Activated T-cell treated with anti-CD3 and anti-CD28 coated beads, Interleukin-2, amount 50 U/mL, for 72 hours (primary cell): ENCODE measurements at regions not wholly inside any gene's neighbourhood (a gene's known extent, or its start where the extent isn't known, plus 50 kb on each side); places are given as distances from the start of the nearest gene placed in this dataset.

Experiments used
- ATAC-seq, 2 donors: fragments of 150-1000 bp; cut with Tn5 transposase; replicated peaks in 1 of 2; 2 replicates each; pipeline ENCODE4 v1.10.0; 2021; ENCODE audit warnings: moderate library complexity in 2 of 2, mild to moderate bottlenecking in 1 of 2
- DNase-seq, 2 donors: peaks; one replicate each; pipeline ENCODE4 v3.0.0; 2021 to 2022; ENCODE audit warnings: mixed read lengths in 1 of 2
- H3K27ac Mint-ChIP-seq: one replicate; pipeline ENCODE4 v1.8.0; 2022; ENCODE audit warnings: mild to moderate bottlenecking, moderate library complexity, mixed read lengths
- H3K27me3 Mint-ChIP-seq: one replicate; pipeline ENCODE4 v1.8.0; 2022; ENCODE audit warnings: low read depth, mixed read lengths
- H3K36me3 Mint-ChIP-seq, 2 donors: one replicate each; pipeline ENCODE4 v1.8.0; 2022; ENCODE audit warnings: mixed read lengths in 2 of 2, mild to moderate bottlenecking in 1 of 2; ENCODE audit not compliant: insufficient read depth in 2 of 2
- H3K4me1 Mint-ChIP-seq: one replicate; pipeline ENCODE4 v1.8.0; 2022; ENCODE audit warnings: low read depth, mixed read lengths
- H3K4me3 Mint-ChIP-seq, 2 donors: one replicate each; pipeline ENCODE4 v1.8.0; 2022; ENCODE audit warnings: mild to moderate bottlenecking in 2 of 2, mixed read lengths in 2 of 2, moderate library complexity in 2 of 2
- H3K9me3 Mint-ChIP-seq, 2 donors: one replicate each; pipeline ENCODE4 v1.8.0; 2022; ENCODE audit warnings: mixed read lengths in 2 of 2

DNA sequence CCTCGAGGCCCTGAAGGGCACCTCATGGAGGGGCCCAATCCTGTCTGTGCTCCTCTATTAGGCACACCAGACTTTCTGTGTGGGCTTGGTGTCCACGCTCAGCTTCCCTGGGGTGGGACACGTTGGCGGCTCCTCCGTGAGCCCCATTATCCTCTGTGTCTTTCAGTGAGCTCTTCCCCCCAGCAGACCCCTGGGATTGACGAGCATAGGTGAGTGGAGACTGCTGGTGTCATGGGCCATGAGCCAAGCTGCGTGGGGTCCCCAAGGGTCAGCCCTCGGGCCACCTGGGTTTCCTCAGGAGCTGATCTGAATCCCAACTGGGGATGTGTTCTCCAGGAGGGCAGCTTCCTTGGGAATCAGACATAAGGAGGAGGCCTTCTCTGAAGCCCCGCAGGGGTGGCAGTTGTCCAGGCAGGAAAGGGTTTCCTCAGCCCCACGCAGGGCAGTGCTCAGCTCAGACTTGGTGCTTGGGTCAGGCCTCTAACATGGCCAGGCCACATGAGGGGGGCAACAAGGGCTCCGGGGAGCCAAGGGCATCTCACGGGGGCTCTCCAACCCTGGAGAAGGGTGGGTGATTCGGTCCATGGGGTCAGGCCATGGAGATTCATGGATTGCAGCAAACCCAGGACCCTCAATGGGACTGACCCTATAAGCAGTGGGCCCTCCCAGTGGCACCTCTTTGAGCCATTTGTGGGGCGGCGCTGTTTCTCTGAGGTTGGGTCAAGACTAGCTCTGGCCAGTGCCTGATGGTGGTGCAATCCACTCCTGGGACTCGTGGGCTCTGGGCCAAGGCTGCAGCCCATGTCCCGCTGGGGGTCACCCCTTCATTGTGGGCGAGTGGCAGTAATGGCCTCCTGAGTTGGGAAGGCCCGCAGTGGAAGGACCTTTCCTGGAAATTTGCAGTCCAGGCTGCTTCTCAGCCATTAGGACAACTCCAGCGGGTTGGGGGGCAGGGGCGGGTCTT lies 222.5 kb downstream of the SNRPN start:
- H3K4me3 Mint-ChIP-seq: no peak overlapping the region
- no peak for DNase-seq
- H3K36me3 Mint-ChIP-seq: peaks cover 4 to 14% of the 10 kb centered on the region in 2 donors
- H3K4me1 Mint-ChIP-seq: no peaks in the 10 kb centered on the region
- H3K27ac Mint-ChIP-seq: no peak overlapping the region
- H3K27me3 Mint-ChIP-seq: no peaks in the 10 kb centered on the region
- ATAC-seq: no peak
- H3K9me3 Mint-ChIP-seq: peaks cover 2 to 9% of the 10 kb centered on the region in 2 donors

DNA sequence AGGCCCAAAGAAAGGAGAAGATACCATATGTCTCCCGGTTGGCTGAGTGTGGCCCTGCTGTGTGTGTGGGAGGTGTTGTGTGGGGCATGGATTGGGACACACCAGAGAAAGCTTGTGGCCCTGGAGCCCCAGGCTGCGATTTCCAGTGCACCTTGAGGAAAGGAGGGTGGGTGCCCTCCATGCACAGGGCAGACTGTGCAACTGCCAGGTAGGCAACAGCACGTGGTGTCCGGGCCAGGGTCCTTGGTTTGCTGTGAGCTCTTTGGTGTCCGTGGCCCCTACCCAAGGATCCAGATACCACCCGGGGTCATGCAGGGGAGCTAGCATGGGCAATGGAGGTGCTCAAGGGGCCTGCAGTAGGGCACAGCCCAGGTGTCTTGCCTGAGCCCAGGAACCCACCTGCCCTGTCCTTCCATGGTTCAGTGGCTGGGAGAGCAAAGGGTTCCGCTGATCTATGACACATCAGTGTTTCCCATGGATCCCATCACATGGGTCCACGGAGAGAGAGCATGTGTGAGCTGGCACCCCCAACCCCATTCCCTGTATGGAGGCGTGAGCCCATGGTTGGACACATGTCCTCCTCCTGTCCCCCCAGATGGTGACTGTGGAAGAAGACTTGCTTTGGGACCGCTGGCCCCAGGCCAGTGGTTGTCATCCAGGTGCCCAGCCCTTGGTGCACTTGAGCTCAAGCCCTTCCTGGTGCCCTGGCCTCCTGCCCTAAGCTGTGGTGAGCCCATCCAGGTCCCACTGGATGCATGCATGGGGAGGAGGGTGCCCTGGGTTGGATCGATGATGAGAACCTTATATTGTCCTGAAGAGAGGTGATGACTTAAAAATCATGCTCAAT lies 223.4 kb downstream of the SNRPN start:
- Mint-ChIP-seq H3K4me3 (no peak overlapping the region), H3K9me3 (peaks cover 2 to 9% of the 10 kb centered on the region in 2 donors), H3K36me3 (peaks cover 4 to 11% of the 10 kb centered on the region in 2 donors), H3K27ac (no peak overlapping the region), H3K4me1 (no peaks in the 10 kb centered on the region), H3K27me3 (no peaks in the 10 kb centered on the region)
- ATAC-seq (no peak), DNase-seq (no peak)

DNA sequence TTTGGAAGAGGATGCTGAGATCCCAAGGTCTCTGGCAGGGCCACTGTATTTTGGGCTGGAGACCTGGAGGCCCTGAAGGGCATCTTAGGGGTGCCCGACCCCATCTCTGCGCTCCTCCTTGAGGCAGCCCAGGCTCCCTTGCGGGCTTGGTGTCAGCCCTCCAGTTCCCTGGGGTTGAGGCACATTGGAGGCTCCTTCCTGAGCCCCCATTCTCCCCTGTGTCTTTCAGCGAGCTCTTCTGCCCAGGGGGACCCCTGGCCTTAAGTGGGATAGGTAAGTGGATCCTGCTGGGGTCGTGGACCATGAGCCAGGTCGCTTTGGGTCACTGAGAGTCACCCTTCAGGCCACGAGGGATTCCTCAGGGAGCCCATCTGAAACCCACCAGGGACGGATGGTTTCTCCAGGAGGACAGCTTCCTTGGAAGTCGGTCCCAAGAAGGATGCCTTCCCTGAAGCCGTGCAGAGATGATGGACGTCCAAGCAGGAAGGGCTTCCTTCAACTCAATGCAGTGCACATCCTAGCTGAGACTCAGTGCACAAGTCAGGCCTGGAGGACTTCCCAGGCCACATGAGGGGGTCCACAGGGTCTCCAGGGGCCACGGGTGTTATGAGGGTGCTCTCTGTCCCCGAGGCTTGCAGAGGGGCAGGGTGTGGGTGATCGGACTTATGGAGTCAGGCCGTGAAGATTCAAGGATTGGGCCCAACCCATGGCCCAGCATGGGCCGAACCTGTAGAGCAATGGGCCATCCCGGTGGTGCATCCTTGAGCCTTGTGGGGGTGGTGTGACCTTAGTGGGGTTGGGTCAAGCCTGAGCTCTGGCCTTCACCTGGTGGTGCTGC lies 224.3 kb downstream of the SNRPN start:
- Mint-ChIP-seq H3K36me3 (peaks cover 4 to 11% of the 10 kb centered on the region in 2 donors), H3K27me3 (no peaks in the 10 kb centered on the region), H3K9me3 (peaks cover 4 to 9% of the 10 kb centered on the region in 2 donors), H3K27ac (no peak overlapping the region), H3K4me3 (no peak overlapping the region), H3K4me1 (no peaks in the 10 kb centered on the region)
- no peak for DNase-seq
- ATAC-seq: no peak

DNA sequence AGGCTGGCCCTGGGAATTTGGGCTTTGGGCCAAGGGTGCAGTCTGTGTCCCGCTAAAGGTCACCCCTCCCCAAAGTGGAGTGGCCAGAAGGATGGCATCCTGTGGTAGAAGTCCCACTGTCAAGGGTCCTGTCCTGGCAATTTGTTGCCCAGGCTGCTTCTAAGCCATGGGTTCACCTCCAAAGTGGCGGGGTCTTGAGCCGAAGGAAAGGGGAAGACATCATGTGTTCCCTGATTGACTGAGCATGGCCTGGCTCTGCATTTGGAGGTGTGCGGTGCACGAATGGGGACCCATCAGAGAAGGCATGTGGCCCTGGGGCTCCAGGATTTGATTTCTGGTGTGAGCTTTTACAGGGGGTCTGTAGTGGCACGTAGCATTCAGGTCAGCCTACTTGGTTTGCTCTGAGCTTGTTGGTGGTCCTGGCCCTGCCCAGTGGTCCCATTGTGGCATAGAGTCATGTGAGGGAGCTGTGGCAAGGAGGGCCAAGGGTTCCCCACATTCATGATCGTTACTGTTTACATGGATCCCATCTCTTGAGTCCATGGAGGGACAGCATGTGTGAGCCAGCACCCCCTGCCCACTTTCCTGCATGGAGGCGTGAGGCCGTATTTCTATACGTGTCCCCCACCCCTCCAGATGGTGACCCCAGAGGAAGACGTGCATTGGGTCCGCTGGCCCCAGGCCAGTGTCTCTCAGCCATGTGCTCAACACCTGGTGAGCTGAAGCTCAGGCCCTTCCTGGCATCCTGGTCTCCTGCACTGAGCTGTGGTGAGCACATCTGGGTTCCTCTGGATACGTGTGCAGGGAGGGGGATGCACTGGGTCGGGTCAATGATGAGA lies 225.1 kb downstream of the SNRPN start:
- Mint-ChIP-seq H3K4me1 (no peaks in the 10 kb centered on the region), H3K27ac (no peak overlapping the region), H3K36me3 (peaks cover 2 to 5% of the 10 kb centered on the region in 2 donors), H3K4me3 (no peak overlapping the region), H3K9me3 (peaks cover 2 to 5% of the 10 kb centered on the region in 2 donors), H3K27me3 (no peaks in the 10 kb centered on the region)
- ATAC-seq (no peak), DNase-seq (no peak)

DNA sequence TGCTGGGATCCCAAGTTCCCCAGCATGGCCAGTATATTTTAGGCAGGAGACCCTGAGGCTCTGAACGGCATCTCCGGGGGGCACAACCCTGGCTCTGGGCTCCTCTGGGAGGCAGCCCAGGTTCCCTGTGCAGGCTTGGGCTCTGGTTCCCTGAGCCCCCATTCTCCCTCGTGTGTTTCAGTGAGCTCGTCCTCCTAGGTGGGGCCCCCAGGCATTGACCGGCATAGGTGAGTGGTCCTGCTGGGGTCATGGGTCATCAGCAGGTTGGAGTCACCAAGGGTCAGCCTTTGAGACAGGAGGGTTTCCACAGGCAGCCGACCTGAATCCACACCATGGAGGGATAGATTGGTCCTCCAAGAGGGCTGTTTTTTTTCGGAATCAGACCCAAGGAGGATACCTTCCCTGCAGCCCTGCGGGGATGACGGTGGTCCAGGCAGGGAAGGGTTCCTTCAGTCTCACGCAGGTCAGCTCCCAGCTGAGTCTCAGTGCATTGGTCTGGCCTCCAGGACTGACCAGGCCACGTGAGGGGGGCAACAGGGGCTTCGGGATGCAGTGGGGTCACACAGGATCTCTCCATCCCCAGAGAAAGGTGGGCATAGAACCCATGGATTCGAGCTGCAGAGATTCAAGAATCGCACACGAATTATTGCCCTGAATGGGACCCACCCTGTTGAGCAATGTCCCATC lies 226.0 kb downstream of the SNRPN start:
- Mint-ChIP-seq H3K4me1 (no peaks in the 10 kb centered on the region), H3K27ac (no peak overlapping the region), H3K9me3 (peaks cover 5 to 8% of the 10 kb centered on the region in 2 donors), H3K27me3 (no peaks in the 10 kb centered on the region), H3K4me3 (no peak overlapping the region), H3K36me3 (peaks cover 4 to 5% of the 10 kb centered on the region in 2 donors)
- ATAC-seq: no peak
- no peak for DNase-seq

DNA sequence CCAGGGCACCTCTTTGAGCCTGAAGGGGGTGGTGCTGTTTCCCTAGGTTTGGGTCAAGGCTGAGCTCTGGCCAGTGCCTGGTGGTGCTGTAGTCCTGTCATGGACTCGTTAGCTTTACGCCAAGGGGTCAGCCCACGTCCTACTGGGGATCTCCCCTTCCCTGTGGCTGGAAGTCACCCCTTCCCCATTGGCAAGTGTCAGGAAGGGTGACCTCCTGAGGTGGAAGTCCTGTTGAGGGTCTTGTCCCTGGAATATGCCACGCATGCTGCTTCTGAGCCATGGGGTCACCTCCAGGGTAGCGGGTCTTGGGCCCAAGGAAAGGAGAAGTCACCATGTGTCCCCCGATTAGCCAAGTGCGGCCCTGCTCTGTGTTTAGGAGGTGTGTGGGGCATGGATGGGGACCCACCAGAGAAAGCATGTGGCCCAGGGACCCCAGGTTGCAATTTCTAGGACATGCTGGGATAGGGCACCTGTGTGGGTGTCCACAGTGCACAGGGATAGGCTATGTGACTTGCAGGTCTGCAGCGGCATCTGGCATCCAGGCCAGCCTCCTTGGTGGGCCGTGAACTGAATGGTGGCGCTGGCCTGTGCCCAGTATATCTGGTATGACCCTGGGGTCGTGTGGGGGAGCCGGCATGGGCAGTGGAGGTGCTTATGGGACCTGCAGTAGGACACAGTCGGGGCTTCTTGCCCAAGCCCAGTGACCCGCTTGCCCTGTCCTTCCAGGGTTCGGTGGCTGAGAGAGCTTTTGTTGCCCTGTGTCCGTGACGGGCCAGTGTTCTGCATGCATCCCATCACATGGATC lies 226.7 kb downstream of the SNRPN start:
- Mint-ChIP-seq H3K4me1 (no peaks in the 10 kb centered on the region), H3K27me3 (no peaks in the 10 kb centered on the region), H3K36me3 (peaks cover 4 to 5% of the 10 kb centered on the region in 2 donors), H3K9me3 (peaks cover 5 to 8% of the 10 kb centered on the region in 2 donors), H3K27ac (no peak overlapping the region), H3K4me3 (no peak overlapping the region)
- no peak for ATAC-seq
- DNase-seq: no peak

DNA sequence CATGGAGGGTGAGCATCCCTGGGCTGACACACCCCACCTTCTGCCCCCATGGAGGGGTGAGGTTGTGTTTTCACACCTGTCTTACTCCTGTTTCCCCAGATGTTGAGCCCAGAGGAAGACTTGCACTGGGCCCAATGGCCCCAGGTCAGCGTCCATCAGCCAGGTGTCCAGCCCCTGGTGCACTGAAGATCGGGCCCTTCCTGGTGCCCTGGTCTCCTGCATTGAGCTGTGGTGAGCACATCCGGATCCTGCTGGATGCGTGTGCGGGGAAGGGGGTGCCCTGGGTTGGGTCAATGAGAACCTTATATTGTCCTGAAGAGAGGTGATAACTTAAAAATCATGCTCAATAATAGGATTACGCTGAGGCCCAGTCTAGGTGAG lies 227.3 kb downstream of the SNRPN start:
- DNase-seq: no peak
- Mint-ChIP-seq H3K4me3 (no peak overlapping the region), H3K27ac (no peak overlapping the region), H3K4me1 (no peaks in the 10 kb centered on the region), H3K9me3 (peaks cover 5 to 10% of the 10 kb centered on the region in 2 donors), H3K27me3 (no peaks in the 10 kb centered on the region), H3K36me3 (peaks cover 2 to 4% of the 10 kb centered on the region in 2 donors)
- no peak for ATAC-seq

DNA sequence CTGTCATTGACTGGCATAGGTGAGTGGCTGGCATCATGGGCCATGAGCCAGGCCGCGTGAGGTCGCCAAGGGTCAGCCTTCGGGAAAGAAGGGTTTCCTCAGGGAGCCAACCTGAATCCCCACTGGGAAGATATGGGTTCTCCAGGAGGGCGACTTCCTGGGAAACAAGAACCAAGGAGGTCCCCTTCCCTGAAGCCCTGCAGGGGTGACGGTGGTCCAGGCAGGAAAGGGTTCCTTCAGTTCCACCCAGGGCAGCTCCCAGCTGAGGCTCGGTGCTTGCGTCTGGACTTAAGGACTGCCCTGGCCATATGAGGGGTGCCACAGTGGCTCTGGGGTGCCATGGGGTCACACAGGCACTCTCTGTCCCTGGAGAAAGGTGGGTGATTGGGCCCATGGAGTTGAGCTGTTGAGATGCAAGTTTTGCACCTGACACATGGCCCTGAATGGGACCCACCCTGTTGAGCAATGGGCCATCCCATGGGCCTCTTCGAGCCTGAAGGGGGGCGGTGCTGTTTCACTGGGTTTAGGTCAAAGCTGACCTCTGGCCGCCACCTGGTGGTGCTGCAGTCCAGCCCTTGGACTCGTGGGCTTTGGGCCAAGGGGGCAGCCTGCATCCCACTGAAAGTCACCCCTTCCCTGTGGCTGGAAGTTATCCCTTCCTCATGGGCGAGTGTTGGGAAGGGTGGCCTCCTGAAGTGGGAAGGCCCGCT lies 228.1 kb downstream of the SNRPN start:
- peaks cover 2 to 4% of the 10 kb centered on the region in 2 donors for H3K36me3 Mint-ChIP-seq
- H3K4me1 Mint-ChIP-seq: no peaks in the 10 kb centered on the region
- no peak overlapping the region for H3K4me3 Mint-ChIP-seq
- DNase-seq (no peak), ATAC-seq (no peak)
- no peak overlapping the region for H3K27ac Mint-ChIP-seq
- peaks cover 5 to 10% of the 10 kb centered on the region in 2 donors for H3K9me3 Mint-ChIP-seq
- H3K27me3 Mint-ChIP-seq: no peaks in the 10 kb centered on the region

DNA sequence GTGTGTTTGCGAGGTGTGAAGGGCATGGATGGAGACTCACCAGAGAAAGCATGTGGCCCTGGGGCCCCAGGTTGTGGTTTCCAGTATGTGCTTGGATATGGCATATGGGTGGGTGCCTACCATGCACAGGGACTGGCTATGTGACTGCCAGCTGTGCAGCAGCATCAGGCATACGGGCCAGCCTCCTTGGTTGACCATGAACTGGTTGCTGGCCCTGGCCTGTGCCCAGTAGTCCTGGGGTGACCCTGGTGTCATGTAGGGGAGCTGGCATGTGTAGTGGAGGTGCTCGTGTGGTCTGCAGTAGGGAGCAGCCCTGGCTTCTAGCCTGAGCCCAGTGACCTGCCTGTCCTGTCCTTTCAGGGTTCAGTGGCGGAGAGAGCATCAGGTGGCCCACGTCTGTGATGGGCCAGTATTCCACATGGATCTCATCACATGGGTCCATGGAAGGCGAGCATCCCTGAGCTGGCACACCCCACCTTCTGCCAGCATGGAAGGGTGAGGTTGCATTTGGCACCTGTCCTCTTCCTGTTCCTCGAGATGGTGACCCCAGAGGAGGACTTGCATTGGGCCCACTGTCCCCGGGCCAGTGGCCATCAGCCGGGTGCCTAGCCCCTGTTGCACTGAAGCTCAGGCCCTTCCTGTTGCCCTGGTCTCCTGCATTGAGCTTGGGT lies 228.9 kb downstream of the SNRPN start:
- H3K9me3 Mint-ChIP-seq: peaks cover 5 to 11% of the 10 kb centered on the region in 2 donors
- H3K4me1 Mint-ChIP-seq: no peaks in the 10 kb centered on the region
- ATAC-seq: no peak
- DNase-seq: no peak
- no peak overlapping the region for H3K27ac Mint-ChIP-seq
- peaks cover 2 to 4% of the 10 kb centered on the region in 2 donors for H3K36me3 Mint-ChIP-seq
- H3K4me3 Mint-ChIP-seq: no peak overlapping the region
- H3K27me3 Mint-ChIP-seq: no peaks in the 10 kb centered on the region

DNA sequence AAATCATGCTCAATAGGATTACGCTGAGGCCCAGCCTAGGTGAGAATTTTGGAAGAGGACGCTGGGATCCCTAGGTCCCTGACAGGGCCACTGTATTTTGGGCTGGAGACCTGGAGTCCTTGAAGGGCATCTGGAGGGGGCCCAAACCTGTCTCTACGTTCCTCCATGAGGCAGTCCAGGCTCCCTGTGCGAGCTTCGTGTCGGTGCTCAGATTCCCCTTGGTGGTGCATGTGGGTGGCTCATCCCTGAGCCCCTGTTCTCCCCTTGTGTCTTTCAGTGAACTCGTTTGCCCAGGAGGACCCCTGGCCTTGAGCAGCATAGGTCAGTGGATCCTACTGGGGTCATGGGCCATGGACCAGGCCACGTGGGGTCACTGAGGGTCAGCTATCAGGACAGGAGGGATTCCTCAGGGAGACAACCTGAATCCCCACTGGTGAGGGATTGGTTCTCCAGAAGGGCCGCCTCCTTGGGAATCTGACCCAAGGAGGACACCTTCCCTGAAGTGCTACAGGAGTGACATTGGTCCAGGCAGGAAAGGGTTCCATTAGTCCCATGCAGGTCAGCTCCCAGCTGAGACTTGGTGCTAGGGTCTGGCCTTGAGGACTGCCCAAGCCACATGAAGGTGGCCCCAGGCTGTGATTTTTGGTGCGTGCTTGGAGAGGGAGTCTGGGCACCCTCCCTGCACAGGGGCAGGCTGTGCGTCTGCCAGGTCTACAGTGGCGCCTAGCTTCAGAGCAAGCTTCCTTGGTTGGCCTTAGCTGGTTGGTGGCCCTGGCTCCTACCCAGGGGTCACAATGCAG lies 229.8 kb downstream of the SNRPN start:
- ATAC-seq (no peak), DNase-seq (no peak)
- Mint-ChIP-seq H3K4me3 (no peak overlapping the region), H3K9me3 (peaks cover 5 to 11% of the 10 kb centered on the region in 2 donors), H3K4me1 (no peaks in the 10 kb centered on the region), H3K36me3 (peaks cover 2 to 4% of the 10 kb centered on the region in 2 donors), H3K27ac (no peak overlapping the region), H3K27me3 (no peaks in the 10 kb centered on the region)
